Mesenchymal stem cell (in vitro differentiated cells and primary cell): ENCODE measurements at regions not wholly inside any gene's neighbourhood (a gene's known extent, or its start where the extent isn't known, plus 50 kb on each side); places are given as distances from the start of the nearest gene placed in this dataset.

Experiments used
- DNase-seq: peaks from one replicate; pipeline ENCODE4 v3.0.0-alpha.2; 2013
- H2AFZ ChIP-seq: one replicate; pipeline ENCODE4 v1.6.1; 2013; ENCODE audit warnings: low read depth, mild to moderate bottlenecking, control low read depth, inconsistent platforms, low read length, moderate library complexity
- H2AK5ac ChIP-seq: 2 replicates; pipeline ENCODE4 v1.6.1; 2013; ENCODE audit warnings: low read length, moderate library complexity, mild to moderate bottlenecking, inconsistent platforms; ENCODE audit not compliant: severe bottlenecking
- H2BK120ac ChIP-seq: one replicate; pipeline ENCODE4 v1.6.1; 2013; ENCODE audit warnings: low read depth, mild to moderate bottlenecking, inconsistent platforms, low read length, moderate library complexity
- H2BK12ac ChIP-seq, 2 experiments: one replicate each; pipeline ENCODE4 v1.6.1; 2013; ENCODE audit warnings: inconsistent platforms in 2 of 2, low read length in 2 of 2, mild to moderate bottlenecking in 2 of 2, moderate library complexity in 2 of 2, control low read depth in 1 of 2
- H2BK15ac ChIP-seq: one replicate; pipeline ENCODE4 v1.6.1; 2013; ENCODE audit warnings: mild to moderate bottlenecking, low read depth, inconsistent platforms; ENCODE audit not compliant: poor library complexity, severe bottlenecking
- H2BK5ac ChIP-seq: 2 replicates; pipeline ENCODE4 v1.6.1; 2013; ENCODE audit warnings: low read depth, mild to moderate bottlenecking, low read length, control low read depth, inconsistent platforms; ENCODE audit not compliant: poor library complexity, severe bottlenecking
- H3K14ac ChIP-seq, 2 experiments: one replicate each; pipeline ENCODE4 v1.6.1; 2013; ENCODE audit warnings: inconsistent platforms in 2 of 2, low read length in 2 of 2, control low read depth in 1 of 2, mild to moderate bottlenecking in 1 of 2, moderate library complexity in 1 of 2
- H3K18ac ChIP-seq, 2 experiments: one replicate each; pipeline ENCODE4 v1.6.1; 2013; ENCODE audit warnings: inconsistent platforms in 2 of 2, low read length in 2 of 2, control low read depth in 1 of 2, low read depth in 1 of 2, mild to moderate bottlenecking in 1 of 2
- H3K23ac ChIP-seq, 2 experiments: one replicate each; pipeline ENCODE4 v1.6.1; 2013; ENCODE audit warnings: inconsistent platforms in 2 of 2, low read length in 2 of 2, mild to moderate bottlenecking in 2 of 2, moderate library complexity in 2 of 2, control low read depth in 1 of 2
- H3K27ac ChIP-seq: 2 replicates; pipeline ENCODE4 v1.5.1; 2013; ENCODE audit warnings: mild to moderate bottlenecking, moderate library complexity, low read length, control low read depth, inconsistent platforms; ENCODE audit not compliant: poor library complexity, severe bottlenecking
- H3K27me3 ChIP-seq, 2 experiments: 2 replicates each; pipeline versions ENCODE4 v1.6.1 to v1.7.0; 2013; ENCODE audit warnings: low read length in 2 of 2, mild to moderate bottlenecking in 2 of 2, moderate library complexity in 2 of 2, control low read depth in 1 of 2, inconsistent platforms in 1 of 2; ENCODE audit not compliant: control insufficient read depth in 1 of 2, insufficient read depth in 1 of 2
- H3K36me3 ChIP-seq, 2 experiments: 2 replicates each; pipeline versions ENCODE4 v1.6.1 to v1.7.0; 2013; ENCODE audit warnings: low read length in 2 of 2, control low read depth in 1 of 2, inconsistent platforms in 1 of 2, low read depth in 1 of 2, mild to moderate bottlenecking in 1 of 2; ENCODE audit not compliant: insufficient read depth in 2 of 2, control insufficient read depth in 1 of 2
- H3K4ac ChIP-seq, 2 experiments: one replicate each; pipeline ENCODE4 v1.6.1; 2013; ENCODE audit warnings: inconsistent platforms in 2 of 2, low read length in 2 of 2, mild to moderate bottlenecking in 2 of 2, moderate library complexity in 2 of 2, control low read depth in 1 of 2, low read depth in 1 of 2
- H3K4me1 ChIP-seq: 2 replicates; pipeline ENCODE4 v1.6.1; 2013; ENCODE audit warnings: low read depth, low read length, control low read depth; ENCODE audit not compliant: control insufficient read depth, insufficient read depth
- H3K4me2 ChIP-seq: 2 replicates; pipeline ENCODE4 v1.6.1; 2013; ENCODE audit warnings: low read length, mild to moderate bottlenecking, inconsistent platforms; ENCODE audit not compliant: poor library complexity, severe bottlenecking
- H3K4me3 ChIP-seq, 2 experiments: 2 replicates each; pipeline versions ENCODE4 v1.5.1 to v1.7.0; 2013; ENCODE audit warnings: low read length in 2 of 2, mild to moderate bottlenecking in 2 of 2, control low read depth in 1 of 2, low read depth in 1 of 2; ENCODE audit not compliant: insufficient read depth in 1 of 2
- H3K79me1 ChIP-seq: replicated peaks from 2 replicates; pipeline ENCODE4 v1.6.1; 2013; ENCODE audit warnings: mild to moderate bottlenecking, control low read depth, low read length, inconsistent platforms; ENCODE audit not compliant: poor library complexity, severe bottlenecking
- H3K9ac ChIP-seq: 2 replicates; pipeline ENCODE4 v1.7.0; 2013; ENCODE audit warnings: mild to moderate bottlenecking, low read length, moderate library complexity
- H3K9me3 ChIP-seq: 2 replicates; pipeline ENCODE4 v1.7.0; 2013; ENCODE audit warnings: mild to moderate bottlenecking, low read length; ENCODE audit not compliant: control insufficient read depth
- H4K8ac ChIP-seq: one replicate; pipeline ENCODE4 v1.6.1; 2013; ENCODE audit warnings: inconsistent platforms, mild to moderate bottlenecking, low read length, moderate library complexity
- H4K91ac ChIP-seq: one replicate; pipeline ENCODE4 v1.6.1; 2013; ENCODE audit warnings: mild to moderate bottlenecking, low read length, inconsistent platforms
- WGBS: methylation state at CpG from one replicate; pipeline ENCODE4 v1.1.7; 2013; ENCODE audit warnings: mixed read lengths; 5-methylcytosine and 5-hydroxymethylcytosine counted together

- H3K27ac ChIP-seq: no peak overlapping the region
- H3K18ac ChIP-seq: no peak overlapping the region
- no peak overlapping the region for H2AK5ac ChIP-seq
- DNase-seq: no peak
- H4K8ac ChIP-seq: no peak overlapping the region
- no peaks in the 10 kb centered on the region for H3K79me1 ChIP-seq
- no peak overlapping the region for H2BK15ac ChIP-seq
- no peaks in the 10 kb centered on the region for H3K36me3 ChIP-seq
- no peak overlapping the region for H4K91ac ChIP-seq
- no peak overlapping the region for H2BK120ac ChIP-seq
- H3K4me2 ChIP-seq: no peak overlapping the region
- H3K14ac ChIP-seq: no peak overlapping the region
- no peak overlapping the region for H3K4ac ChIP-seq
- no peak overlapping the region for H2AFZ ChIP-seq
- H3K4me3 ChIP-seq: no peak overlapping the region
- 87% methylated on average over 4 of the region's 6 CpGs for WGBS
- no peak overlapping the region for H3K9ac ChIP-seq
- H3K27me3 ChIP-seq: peaks cover 0 to 25% of the 10 kb centered on the region in 2 experiments
- peaks cover 5% of the 10 kb centered on the region for H3K4me1 ChIP-seq
- no peak overlapping the region for H2BK12ac ChIP-seq
- no peak overlapping the region for H2BK5ac ChIP-seq
- no peaks in the 10 kb centered on the region for H3K9me3 ChIP-seq
- H3K23ac ChIP-seq: no peak overlapping the region
Observed at GRCh38 chr18:46346213-46346612, 242.0 kb downstream of the HAUS1 start.

GRCh38 chr18:46346896-46347630, 242.9 kb downstream of the HAUS1 start:
- H3K14ac ChIP-seq: no peak overlapping the region
- no peak overlapping the region for H3K23ac ChIP-seq
- H4K91ac ChIP-seq: no peak overlapping the region
- H2AFZ ChIP-seq: no peak overlapping the region
- H3K36me3 ChIP-seq: no peaks in the 10 kb centered on the region
- no peak overlapping the region for H3K27ac ChIP-seq
- no peak overlapping the region for H3K4me3 ChIP-seq
- no peak overlapping the region for H2BK15ac ChIP-seq
- peaks cover 0 to 21% of the 10 kb centered on the region in 2 experiments for H3K27me3 ChIP-seq
- no peak overlapping the region for H2AK5ac ChIP-seq
- H2BK120ac ChIP-seq: no peak overlapping the region
- no peaks in the 10 kb centered on the region for H3K9me3 ChIP-seq
- no peak for DNase-seq
- H4K8ac ChIP-seq: no peak overlapping the region
- H3K18ac ChIP-seq: no peak overlapping the region
- H3K4ac ChIP-seq: no peak overlapping the region
- H3K9ac ChIP-seq: no peak overlapping the region
- peaks cover 5% of the 10 kb centered on the region for H3K4me1 ChIP-seq
- no peaks in the 10 kb centered on the region for H3K79me1 ChIP-seq
- 89% methylated on average over 19 of the region's 19 CpGs for WGBS
- H3K4me2 ChIP-seq: no peak overlapping the region
- no peak overlapping the region for H2BK12ac ChIP-seq
- H2BK5ac ChIP-seq: no peak overlapping the region

- Histone ChIP-seq H3K9ac (no peak overlapping the region), H3K4me2 (no peak overlapping the region), H3K4me3 (no peak overlapping the region), H3K18ac (no peak overlapping the region), H4K91ac (no peak overlapping the region), H3K23ac (no peak overlapping the region), H3K4ac (no peak overlapping the region), H2AK5ac (no peak overlapping the region), H3K14ac (no peak overlapping the region), H3K27ac (no peak overlapping the region), H2AFZ (no peak overlapping the region), H3K27me3 (peaks cover 0 to 12% of the 10 kb centered on the region in 2 experiments), H3K4me1 (no peaks in the 10 kb centered on the region), H2BK5ac (no peak overlapping the region), H3K9me3 (no peaks in the 10 kb centered on the region), H3K79me1 (no peaks in the 10 kb centered on the region), H2BK12ac (no peak overlapping the region), H4K8ac (no peak overlapping the region), H2BK120ac (no peak overlapping the region), H3K36me3 (no peaks in the 10 kb centered on the region), H2BK15ac (no peak overlapping the region)
- DNase-seq: no peak
- 66% methylated on average over 13 of the region's 13 CpGs for WGBS
Observed at GRCh38 chr18:46350598-46351159, 246.5 kb downstream of the HAUS1 start.

- H3K23ac ChIP-seq: no peak overlapping the region
- no peak overlapping the region for H4K91ac ChIP-seq
- no peak for DNase-seq
- H2AK5ac ChIP-seq: no peak overlapping the region
- H3K79me1 ChIP-seq: no peaks in the 10 kb centered on the region
- 71% methylated on average over 5 of the region's 5 CpGs for WGBS
- no peaks in the 10 kb centered on the region for H3K4me1 ChIP-seq
- H4K8ac ChIP-seq: no peak overlapping the region
- no peak overlapping the region for H2AFZ ChIP-seq
- no peak overlapping the region for H2BK5ac ChIP-seq
- H3K18ac ChIP-seq: no peak overlapping the region
- H3K4me2 ChIP-seq: no peak overlapping the region
- H3K9me3 ChIP-seq: no peaks in the 10 kb centered on the region
- peaks cover 0 to 20% of the 10 kb centered on the region in 2 experiments for H3K27me3 ChIP-seq
- H2BK15ac ChIP-seq: no peak overlapping the region
- H3K14ac ChIP-seq: no peak overlapping the region
- no peak overlapping the region for H2BK12ac ChIP-seq
- no peak overlapping the region for H3K27ac ChIP-seq
- no peaks in the 10 kb centered on the region for H3K36me3 ChIP-seq
- H3K4ac ChIP-seq: no peak overlapping the region
- no peak overlapping the region for H2BK120ac ChIP-seq
- no peak overlapping the region for H3K9ac ChIP-seq
- H3K4me3 ChIP-seq: no peak overlapping the region
Observed at GRCh38 chr18:46352520-46353250, 248.5 kb downstream of the HAUS1 start.
